ENCODE measurements at regions not wholly inside any gene's neighbourhood (a gene's known extent, or its start where the extent isn't known, plus 50 kb on each side); places are given as distances from the start of the nearest gene placed in this dataset.
"Not testable (repeated sequence)": the region's sequence is repeated elsewhere in the genome, so short reads cannot be mapped to it uniquely, and the experiment has no call there.

GRCh38 chr1:177413982-177414596, 243.3 kb downstream of the BRINP2 start:
- H3K27me3 ChIP-seq (ENCODE audit: control insufficient read depth, insufficient read depth, low read length): no peaks in the 10 kb centered on the region
- no peaks in the 10 kb centered on the region for H3K4me1 ChIP-seq (ENCODE audit: control insufficient read depth, insufficient read depth, low read length, poor library complexity, severe bottlenecking)
- Mint-ChIP-seq H3K27ac (no peak overlapping the region), H3K36me3 (no peaks in the 10 kb centered on the region), H3K27me3 (no peaks in the 10 kb centered on the region), H3K4me3 (no peak overlapping the region), H3K9me3 (peaks cover 0 to 6% (median 4%) of the 10 kb centered on the region in 7 donors), H3K4me1 (no peaks in the 10 kb centered on the region)
- DNase-seq: no peak
- no peak overlapping the region for H3K27ac ChIP-seq (ENCODE audit: insufficient read depth, low read length, poor library complexity, severe bottlenecking)
- no peaks in the 10 kb centered on the region for H3K36me3 ChIP-seq (ENCODE audit: control insufficient read depth, insufficient read depth, low read length)
- H3K9me3 ChIP-seq (ENCODE audit: control insufficient read depth in 2 of 2, low read length in 2 of 2): no peaks in the 10 kb centered on the region
- no peak overlapping the region for H3K4me3 ChIP-seq (ENCODE audit: low read depth, low read length)
- no peak for ATAC-seq (ENCODE audit: low read depth in 2 of 2)

GRCh38 chr1:177411381-177411780, 240.6 kb downstream of the BRINP2 start:
- no peaks in the 10 kb centered on the region for H3K9me3 ChIP-seq (ENCODE audit: control insufficient read depth in 2 of 2, low read length in 2 of 2)
- H3K4me1 ChIP-seq (ENCODE audit: control insufficient read depth, insufficient read depth, low read length, poor library complexity, severe bottlenecking): no peaks in the 10 kb centered on the region
- H3K4me3 ChIP-seq (ENCODE audit: low read depth, low read length): no peak overlapping the region
- H3K4me3 Mint-ChIP-seq: no peak overlapping the region
- H3K36me3 Mint-ChIP-seq: no peaks in the 10 kb centered on the region
- no peak for ATAC-seq (ENCODE audit: low read depth in 2 of 2)
- H3K9me3 Mint-ChIP-seq: peaks cover 2 to 14% (median 8%) of the 10 kb centered on the region in 7 donors
- H3K27ac Mint-ChIP-seq: no peak overlapping the region
- no peak for DNase-seq
- H3K27me3 ChIP-seq (ENCODE audit: control insufficient read depth, insufficient read depth, low read length): no peaks in the 10 kb centered on the region
- no peaks in the 10 kb centered on the region for H3K27me3 Mint-ChIP-seq
- no peak overlapping the region for H3K27ac ChIP-seq (ENCODE audit: insufficient read depth, low read length, poor library complexity, severe bottlenecking)
- no peaks in the 10 kb centered on the region for H3K4me1 Mint-ChIP-seq
- no peaks in the 10 kb centered on the region for H3K36me3 ChIP-seq (ENCODE audit: control insufficient read depth, insufficient read depth, low read length)

- no peak overlapping the region for H3K27ac ChIP-seq (ENCODE audit: insufficient read depth, low read length, poor library complexity, severe bottlenecking)
- DNase-seq (no peak), ATAC-seq (ENCODE audit: low read depth in 2 of 2) (no peak)
- no peak overlapping the region for H3K4me3 Mint-ChIP-seq
- H3K4me3 ChIP-seq (ENCODE audit: low read depth, low read length): no peak overlapping the region
- H3K36me3 Mint-ChIP-seq: no peaks in the 10 kb centered on the region
- H3K27me3 Mint-ChIP-seq: no peaks in the 10 kb centered on the region
- H3K4me1 ChIP-seq (ENCODE audit: control insufficient read depth, insufficient read depth, low read length, poor library complexity, severe bottlenecking): no peaks in the 10 kb centered on the region
- H3K9me3 Mint-ChIP-seq: peaks cover 2 to 14% (median 8%) of the 10 kb centered on the region in 7 donors
- no peaks in the 10 kb centered on the region for H3K9me3 ChIP-seq (ENCODE audit: control insufficient read depth in 2 of 2, low read length in 2 of 2)
- H3K27ac Mint-ChIP-seq: no peak overlapping the region
- H3K27me3 ChIP-seq (ENCODE audit: control insufficient read depth, insufficient read depth, low read length): no peaks in the 10 kb centered on the region
- no peaks in the 10 kb centered on the region for H3K4me1 Mint-ChIP-seq
- H3K36me3 ChIP-seq (ENCODE audit: control insufficient read depth, insufficient read depth, low read length): no peaks in the 10 kb centered on the region
Observed at GRCh38 chr1:177410179-177410766, 239.5 kb downstream of the BRINP2 start.

GRCh38 chr1:177406323-177406722, 235.6 kb downstream of the BRINP2 start:
- H3K4me3 Mint-ChIP-seq; H3K9me3 ChIP-seq (ENCODE audit: control insufficient read depth in 2 of 2, low read length in 2 of 2); H3K4me1 Mint-ChIP-seq; H3K4me1 ChIP-seq (ENCODE audit: control insufficient read depth, insufficient read depth, low read length, poor library complexity, severe bottlenecking); H3K27me3 Mint-ChIP-seq; H3K27ac Mint-ChIP-seq; H3K36me3 ChIP-seq (ENCODE audit: control insufficient read depth, insufficient read depth, low read length); H3K36me3 Mint-ChIP-seq; ATAC-seq (ENCODE audit: low read depth in 2 of 2); H3K27ac ChIP-seq (ENCODE audit: insufficient read depth, low read length, poor library complexity, severe bottlenecking); DNase-seq; H3K27me3 ChIP-seq (ENCODE audit: control insufficient read depth, insufficient read depth, low read length); H3K4me3 ChIP-seq (ENCODE audit: low read depth, low read length): not testable (repeated sequence)
- H3K9me3 Mint-ChIP-seq: peaks cover 2 to 14% (median 8%) of the 10 kb centered on the region in 7 donors

GRCh38 chr1:177392336-177392735, 221.6 kb downstream of the BRINP2 start:
- Histone ChIP-seq H3K27ac (ENCODE audit: insufficient read depth, low read length, poor library complexity, severe bottlenecking) (no peak overlapping the region), H3K4me3 (ENCODE audit: low read depth, low read length) (no peak overlapping the region), H3K9me3 (ENCODE audit: control insufficient read depth in 2 of 2, low read length in 2 of 2) (no peaks in the 10 kb centered on the region), H3K27me3 (ENCODE audit: control insufficient read depth, insufficient read depth, low read length) (no peaks in the 10 kb centered on the region), H3K36me3 (ENCODE audit: control insufficient read depth, insufficient read depth, low read length) (no peaks in the 10 kb centered on the region), H3K4me1 (ENCODE audit: control insufficient read depth, insufficient read depth, low read length, poor library complexity, severe bottlenecking) (no peaks in the 10 kb centered on the region)
- Mint-ChIP-seq H3K9me3 (peaks cover 0 to 23% (median 6%) of the 10 kb centered on the region in 7 donors), H3K4me1 (no peaks in the 10 kb centered on the region), H3K36me3 (no peaks in the 10 kb centered on the region), H3K4me3 (no peak overlapping the region), H3K27me3 (peaks cover 5% of the 10 kb centered on the region), H3K27ac (no peak overlapping the region)
- no peak for ATAC-seq (ENCODE audit: low read depth in 2 of 2)
- DNase-seq: no peak

- no peaks in the 10 kb centered on the region for H3K36me3 Mint-ChIP-seq
- H3K9me3 Mint-ChIP-seq: peaks cover 0 to 13% (median 4%) of the 10 kb centered on the region in 7 donors
- no peak overlapping the region for H3K4me3 Mint-ChIP-seq
- H3K4me1 ChIP-seq (ENCODE audit: control insufficient read depth, insufficient read depth, low read length, poor library complexity, severe bottlenecking): no peaks in the 10 kb centered on the region
- H3K27ac ChIP-seq (ENCODE audit: insufficient read depth, low read length, poor library complexity, severe bottlenecking): no peak overlapping the region
- H3K27me3 Mint-ChIP-seq: no peaks in the 10 kb centered on the region
- no peaks in the 10 kb centered on the region for H3K9me3 ChIP-seq (ENCODE audit: control insufficient read depth in 2 of 2, low read length in 2 of 2)
- ATAC-seq (ENCODE audit: low read depth in 2 of 2) (no peak), DNase-seq (no peak)
- H3K27ac Mint-ChIP-seq: no peak overlapping the region
- no peaks in the 10 kb centered on the region for H3K36me3 ChIP-seq (ENCODE audit: control insufficient read depth, insufficient read depth, low read length)
- no peaks in the 10 kb centered on the region for H3K27me3 ChIP-seq (ENCODE audit: control insufficient read depth, insufficient read depth, low read length)
- H3K4me1 Mint-ChIP-seq: no peaks in the 10 kb centered on the region
- H3K4me3 ChIP-seq (ENCODE audit: low read depth, low read length): no peak overlapping the region
Observed at GRCh38 chr1:177385760-177386698, 215.3 kb downstream of the BRINP2 start.

GRCh38 chr1:177384461-177384860, 213.7 kb downstream of the BRINP2 start:
- no peaks in the 10 kb centered on the region for H3K36me3 ChIP-seq (ENCODE audit: control insufficient read depth, insufficient read depth, low read length)
- Mint-ChIP-seq H3K4me3 (no peak overlapping the region), H3K9me3 (peaks cover under 1 to 16% (median 4%) of the 10 kb centered on the region in 7 donors), H3K36me3 (no peaks in the 10 kb centered on the region), H3K27me3 (no peaks in the 10 kb centered on the region), H3K27ac (no peak overlapping the region), H3K4me1 (no peaks in the 10 kb centered on the region)
- no peak for ATAC-seq (ENCODE audit: low read depth in 2 of 2)
- H3K4me1 ChIP-seq (ENCODE audit: control insufficient read depth, insufficient read depth, low read length, poor library complexity, severe bottlenecking): no peaks in the 10 kb centered on the region
- no peaks in the 10 kb centered on the region for H3K27me3 ChIP-seq (ENCODE audit: control insufficient read depth, insufficient read depth, low read length)
- no peak overlapping the region for H3K4me3 ChIP-seq (ENCODE audit: low read depth, low read length)
- H3K27ac ChIP-seq (ENCODE audit: insufficient read depth, low read length, poor library complexity, severe bottlenecking): no peak overlapping the region
- no peak for DNase-seq
- H3K9me3 ChIP-seq (ENCODE audit: control insufficient read depth in 2 of 2, low read length in 2 of 2): no peaks in the 10 kb centered on the region
